HL-60 (cell line): ENCODE measurements at regions not wholly inside any gene's neighbourhood (a gene's known extent, or its start where the extent isn't known, plus 50 kb on each side); places are given as distances from the start of the nearest gene placed in this dataset.

Experiments
- CTCF ChIP-seq: IDR thresholded peaks from one replicate; pipeline ENCODE4 v1.5.1; 2011; ENCODE audit warnings: low read length, control low read depth, inconsistent platforms; ENCODE audit not compliant: insufficient read depth
- GABPA ChIP-seq: IDR thresholded peaks from 2 replicates; pipeline ENCODE4 v1.6.1; 2012; ENCODE audit warnings: low read depth
- POLR2AphosphoS5 ChIP-seq: IDR thresholded peaks from 2 replicates; pipeline ENCODE4 v1.6.1; 2012; ENCODE audit warnings: low read depth

- TF ChIP-seq CTCF (no peak), POLR2AphosphoS5 (no peak), GABPA (no peak)
These were observed 288.6 kb upstream of the SORL1-AS1 start for GRCh38 chr11:121741351-121741760.
